ENCODE measurements at regions not wholly inside any gene's neighbourhood (a gene's known extent, or its start where the extent isn't known, plus 50 kb on each side); places are given as distances from the start of the nearest gene placed in this dataset.

DNA sequence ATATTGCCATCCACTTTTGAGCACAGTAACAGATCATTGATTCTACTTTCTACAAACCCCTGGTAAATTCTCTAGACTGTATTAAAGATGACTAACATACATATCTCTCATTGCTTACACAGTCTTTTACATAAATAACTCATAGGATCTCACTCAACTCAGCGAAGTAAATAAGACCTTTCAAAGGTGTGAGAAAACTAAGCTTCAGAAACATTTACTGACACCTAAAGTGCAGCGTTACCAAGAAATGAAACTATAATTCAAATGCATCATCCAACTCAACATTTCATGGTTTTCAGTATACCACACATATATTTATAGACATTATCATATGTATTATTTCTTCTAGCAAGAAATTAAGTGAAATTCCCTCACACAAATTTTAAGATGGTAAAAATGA, 189.8 kb downstream of the METTL4 start:
- Histone ChIP-seq H3K27me3 (ENCODE audit: insufficient read depth, low read length) (no peaks in the 10 kb centered on the region), H3K36me3 (ENCODE audit: insufficient read depth, low read length) (no peaks in the 10 kb centered on the region), H2AFZ (ENCODE audit: low read depth, low read length) (no peak overlapping the region), H3K9me3 (ENCODE audit: low read length) (no peaks in the 10 kb centered on the region), H3K4me3 (ENCODE audit: low read length) (no peak overlapping the region), H3K4me1 (ENCODE audit: insufficient read depth, low read length) (no peaks in the 10 kb centered on the region)

DNA sequence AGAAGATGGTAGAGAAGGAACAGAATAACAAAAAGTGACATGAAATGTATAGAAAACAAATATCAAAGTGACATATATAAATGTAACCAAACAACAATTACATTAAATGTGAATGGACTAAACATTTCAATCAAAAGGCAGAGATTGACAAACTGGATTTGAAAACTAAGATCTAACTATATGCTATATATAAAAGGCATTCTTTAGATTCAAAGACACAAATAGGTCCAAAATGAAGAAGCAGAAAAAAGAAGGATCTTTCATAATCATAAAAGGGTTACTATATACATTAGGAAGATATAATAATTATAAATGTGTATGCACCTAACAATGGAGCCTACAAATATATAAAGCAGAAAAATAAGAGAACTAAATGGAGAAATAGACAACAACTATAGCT, 183.7 kb downstream of the METTL4 start:
- no peaks in the 10 kb centered on the region for H3K27me3 ChIP-seq (ENCODE audit: insufficient read depth, low read length)

DNA sequence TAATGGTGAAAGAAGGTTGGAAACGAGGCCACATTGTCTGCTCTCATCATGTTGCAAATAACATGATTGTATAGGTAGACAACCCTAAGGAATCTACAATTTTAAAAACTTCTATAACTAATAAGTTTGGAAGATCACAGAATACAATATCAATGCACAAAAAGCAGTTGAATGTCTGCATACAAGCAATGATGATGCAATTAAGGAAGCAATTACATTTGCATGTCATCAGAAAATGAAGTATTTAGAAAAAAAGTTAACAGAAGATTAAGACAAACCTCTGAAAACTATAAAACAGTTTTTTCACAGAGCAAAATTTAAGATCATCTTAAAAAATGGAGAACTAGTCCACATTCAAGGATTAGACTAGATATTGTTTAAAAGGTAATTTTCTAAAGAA, 181.1 kb downstream of the METTL4 start:
- Histone ChIP-seq H3K36me3 (ENCODE audit: insufficient read depth, low read length) (no peaks in the 10 kb centered on the region), H3K4me3 (ENCODE audit: low read length) (no peak overlapping the region), H3K4me1 (ENCODE audit: insufficient read depth, low read length) (peaks cover 8% of the 10 kb centered on the region), H3K9me3 (ENCODE audit: low read length) (no peaks in the 10 kb centered on the region), H3K27me3 (ENCODE audit: insufficient read depth, low read length) (no peaks in the 10 kb centered on the region), H2AFZ (ENCODE audit: low read depth, low read length) (no peak overlapping the region)

More for the DNA sequence above, 183.7 kb downstream of the METTL4 start:
- Histone ChIP-seq H3K4me3 (ENCODE audit: low read length) (no peak overlapping the region), H3K4me1 (ENCODE audit: insufficient read depth, low read length) (no peaks in the 10 kb centered on the region), H3K36me3 (ENCODE audit: insufficient read depth, low read length) (no peaks in the 10 kb centered on the region), H3K9me3 (ENCODE audit: low read length) (no peaks in the 10 kb centered on the region), H2AFZ (ENCODE audit: low read depth, low read length) (no peak overlapping the region)

DNA sequence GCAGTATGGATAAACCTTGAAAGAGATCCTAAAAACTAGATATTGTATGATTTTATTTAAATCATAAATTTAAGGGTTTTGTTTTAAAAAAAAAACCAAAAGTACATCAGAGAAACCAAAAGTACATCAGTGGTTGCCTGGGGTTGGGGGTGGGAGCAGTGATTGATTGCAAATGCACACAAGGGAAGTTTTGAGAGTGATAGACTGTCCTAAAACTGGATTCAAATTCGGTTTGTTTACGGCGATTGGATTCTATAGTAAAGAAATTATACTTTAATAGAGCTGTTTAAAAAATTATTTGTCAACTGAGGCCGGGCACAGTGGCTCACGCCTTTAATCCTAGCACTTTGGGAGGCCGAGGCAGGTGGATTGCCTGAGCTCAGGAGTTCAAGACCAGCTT, 179.8 kb downstream of the METTL4 start:
- Histone ChIP-seq H3K9me3 (ENCODE audit: low read length) (no peaks in the 10 kb centered on the region), H3K4me1 (ENCODE audit: insufficient read depth, low read length) (peaks cover 10% of the 10 kb centered on the region), H3K27me3 (ENCODE audit: insufficient read depth, low read length) (no peaks in the 10 kb centered on the region), H2AFZ (ENCODE audit: low read depth, low read length) (no peak overlapping the region), H3K36me3 (ENCODE audit: insufficient read depth, low read length) (no peaks in the 10 kb centered on the region), H3K4me3 (ENCODE audit: low read length) (no peak overlapping the region)

DNA sequence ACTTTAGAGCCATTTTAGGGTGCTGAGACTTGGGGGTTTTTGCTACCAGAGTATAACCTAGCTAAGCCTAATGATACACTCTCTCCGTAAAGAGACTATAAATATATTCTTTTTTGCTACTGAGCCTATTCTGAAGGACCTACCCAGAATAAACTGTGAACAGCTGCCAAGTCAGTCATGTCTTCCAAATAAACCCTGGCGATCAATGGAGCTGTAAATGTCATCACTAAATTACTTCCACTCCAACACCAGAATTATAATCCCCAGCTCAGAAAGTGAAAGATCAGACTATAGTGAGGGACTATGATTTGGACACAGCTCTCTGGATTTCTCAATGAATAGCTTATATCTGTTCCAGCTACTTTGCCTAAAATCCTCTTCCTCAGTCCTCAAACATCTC, 178.9 kb downstream of the METTL4 start:
- Histone ChIP-seq H2AFZ (ENCODE audit: low read depth, low read length) (no peak overlapping the region), H3K4me1 (ENCODE audit: insufficient read depth, low read length) (peaks cover 10% of the 10 kb centered on the region), H3K9me3 (ENCODE audit: low read length) (no peaks in the 10 kb centered on the region), H3K4me3 (ENCODE audit: low read length) (no peak overlapping the region), H3K27me3 (ENCODE audit: insufficient read depth, low read length) (no peaks in the 10 kb centered on the region), H3K36me3 (ENCODE audit: insufficient read depth, low read length) (no peaks in the 10 kb centered on the region)

DNA sequence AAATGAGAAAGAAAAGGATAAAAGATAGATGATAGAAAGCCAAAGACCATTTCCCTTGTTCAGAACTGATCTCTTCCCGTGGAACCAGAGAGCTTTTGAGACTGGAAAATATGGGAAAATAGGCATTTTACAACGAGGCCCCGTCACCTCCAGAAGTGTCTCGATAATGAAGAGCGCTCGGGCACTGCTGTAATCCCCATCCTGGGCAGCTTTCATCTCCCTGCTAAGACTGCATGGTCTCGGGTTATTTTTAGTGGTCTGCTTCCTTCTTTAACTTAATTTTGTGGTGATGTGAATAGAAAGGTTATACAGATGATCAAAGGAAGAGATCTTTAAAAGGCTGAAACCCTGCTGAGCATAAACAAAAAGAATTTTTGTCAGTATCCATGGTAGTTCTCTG, 176.6 kb downstream of the METTL4 start:
- peaks cover 10% of the 10 kb centered on the region for H3K4me1 ChIP-seq (ENCODE audit: insufficient read depth, low read length)

DNA sequence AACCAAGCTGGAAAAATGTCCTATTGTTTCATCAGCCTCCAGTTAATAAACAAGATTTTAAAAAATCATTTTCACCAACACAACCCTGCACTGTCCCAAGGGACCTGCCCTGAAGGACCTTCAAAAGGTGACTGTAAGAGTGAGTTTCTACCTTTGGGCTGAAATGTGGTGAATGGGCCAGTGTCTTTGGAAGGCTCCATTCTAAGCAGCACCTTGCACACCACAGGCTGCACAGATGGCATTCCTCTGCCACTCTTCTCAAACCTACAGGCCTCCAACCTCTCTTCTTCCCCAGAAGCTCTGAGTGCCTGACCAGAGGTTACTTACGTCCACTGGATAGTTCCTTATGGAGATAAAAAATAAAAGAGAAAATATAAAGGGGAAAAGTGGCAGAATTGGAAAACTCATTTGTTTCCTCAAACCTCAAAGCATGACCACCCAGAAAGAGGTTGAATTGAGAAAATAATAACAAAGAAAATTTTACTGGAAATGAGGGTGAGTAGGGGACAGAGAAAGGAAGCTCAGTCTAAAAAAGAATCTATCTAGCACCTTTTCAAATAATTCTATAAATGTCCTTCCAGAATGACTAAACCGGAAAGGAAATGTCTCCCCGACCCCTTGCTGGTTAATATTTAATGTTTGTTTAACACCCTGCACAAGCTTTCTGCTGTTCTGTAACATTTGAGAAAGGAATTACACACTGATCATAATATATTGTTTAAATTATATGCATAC, 175.7 kb downstream of the METTL4 start:
- no peaks in the 10 kb centered on the region for H3K36me3 ChIP-seq (ENCODE audit: insufficient read depth, low read length)
- H2AFZ ChIP-seq (ENCODE audit: low read depth, low read length), result peak overlapping the region; percentile 1
- no peaks in the 10 kb centered on the region for H3K9me3 ChIP-seq (ENCODE audit: low read length)
- no peak overlapping the region for H3K4me3 ChIP-seq (ENCODE audit: low read length)
- no peaks in the 10 kb centered on the region for H3K27me3 ChIP-seq (ENCODE audit: insufficient read depth, low read length)
- H3K4me1 ChIP-seq (ENCODE audit: insufficient read depth, low read length), result peaks cover 10% of the 10 kb centered on the region

More for the DNA sequence above, 176.6 kb downstream of the METTL4 start:
- Histone ChIP-seq H3K4me3 (ENCODE audit: low read length) (no peak overlapping the region), H2AFZ (ENCODE audit: low read depth, low read length) (peak overlapping the region; percentile 1), H3K27me3 (ENCODE audit: insufficient read depth, low read length) (no peaks in the 10 kb centered on the region), H3K36me3 (ENCODE audit: insufficient read depth, low read length) (no peaks in the 10 kb centered on the region), H3K9me3 (ENCODE audit: low read length) (no peaks in the 10 kb centered on the region)

DNA sequence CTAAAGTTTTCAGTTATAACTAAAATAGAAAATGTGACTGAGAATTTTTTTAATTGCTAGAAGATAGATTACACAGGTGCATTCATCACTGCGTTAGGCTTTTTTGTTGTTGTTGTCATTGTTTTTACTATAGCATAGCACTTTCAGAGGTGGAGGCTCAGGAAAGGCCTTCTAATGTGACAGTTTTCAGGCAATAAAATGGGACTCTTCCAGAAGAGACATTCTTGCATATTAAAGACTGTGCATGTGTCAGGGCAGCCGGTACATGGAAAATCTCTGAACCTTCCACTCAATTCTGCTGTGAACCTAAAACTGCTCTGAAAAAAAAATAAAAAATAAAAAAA, 175.2 kb downstream of the METTL4 start:
- Histone ChIP-seq H3K27me3 (ENCODE audit: insufficient read depth, low read length) (no peaks in the 10 kb centered on the region), H3K4me1 (ENCODE audit: insufficient read depth, low read length) (peaks cover 10% of the 10 kb centered on the region), H3K36me3 (ENCODE audit: insufficient read depth, low read length) (no peaks in the 10 kb centered on the region), H2AFZ (ENCODE audit: low read depth, low read length) (no peak overlapping the region), H3K9me3 (ENCODE audit: low read length) (no peaks in the 10 kb centered on the region), H3K4me3 (ENCODE audit: low read length) (no peak overlapping the region)

DNA sequence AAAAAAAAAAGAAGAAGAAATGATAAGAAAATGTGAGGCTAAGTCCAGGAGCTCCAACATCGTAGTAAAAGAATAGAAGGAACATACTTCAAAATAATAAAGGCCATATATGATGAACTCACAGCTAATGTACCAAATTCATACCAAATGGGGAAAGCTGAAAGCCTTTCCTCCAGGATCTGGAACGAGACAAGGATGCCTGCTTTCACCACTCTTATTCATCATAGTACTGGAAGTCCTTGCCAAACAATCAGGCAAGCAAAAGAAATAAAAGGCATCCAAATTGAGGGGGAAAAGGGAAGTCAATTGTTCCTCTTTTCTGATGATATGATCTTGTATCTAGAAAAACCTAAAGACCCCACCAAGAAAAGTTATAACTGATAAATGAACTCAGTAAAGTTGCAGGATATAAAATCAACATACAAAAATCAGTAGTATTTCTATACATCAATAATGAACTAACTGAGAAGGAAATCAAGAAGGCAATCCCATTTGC, 170.6 kb downstream of the METTL4 start:
- Histone ChIP-seq H3K4me1 (ENCODE audit: insufficient read depth, low read length) (no peaks in the 10 kb centered on the region), H3K27me3 (ENCODE audit: insufficient read depth, low read length) (no peaks in the 10 kb centered on the region), H3K36me3 (ENCODE audit: insufficient read depth, low read length) (no peaks in the 10 kb centered on the region), H2AFZ (ENCODE audit: low read depth, low read length) (no peak overlapping the region), H3K4me3 (ENCODE audit: low read length) (no peak overlapping the region), H3K9me3 (ENCODE audit: low read length) (no peaks in the 10 kb centered on the region)

DNA sequence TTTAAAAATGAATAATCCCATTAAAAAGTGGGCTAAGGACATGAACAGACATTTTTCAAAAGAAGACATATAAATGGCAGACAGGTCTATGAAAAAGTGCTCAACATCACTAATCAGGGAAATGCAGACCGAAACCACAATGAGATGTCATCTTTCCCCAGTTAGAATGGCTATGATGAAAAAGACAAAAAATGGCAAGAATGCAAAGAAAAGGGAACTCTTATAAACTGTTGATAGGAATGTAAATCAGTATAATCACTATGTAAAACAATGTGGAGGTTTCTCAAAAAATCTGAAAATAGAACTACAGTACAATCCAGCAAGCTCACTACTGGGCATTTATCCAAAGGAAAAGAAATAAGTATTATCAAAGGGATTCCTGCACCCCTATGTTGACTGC, 169.2 kb downstream of the METTL4 start:
- H3K36me3 ChIP-seq (ENCODE audit: insufficient read depth, low read length), result no peaks in the 10 kb centered on the region
- no peak overlapping the region for H2AFZ ChIP-seq (ENCODE audit: low read depth, low read length)
- H3K9me3 ChIP-seq (ENCODE audit: low read length), result no peaks in the 10 kb centered on the region
- H3K4me3 ChIP-seq (ENCODE audit: low read length), result no peak overlapping the region
- no peaks in the 10 kb centered on the region for H3K27me3 ChIP-seq (ENCODE audit: insufficient read depth, low read length)
- no peaks in the 10 kb centered on the region for H3K4me1 ChIP-seq (ENCODE audit: insufficient read depth, low read length)

DNA sequence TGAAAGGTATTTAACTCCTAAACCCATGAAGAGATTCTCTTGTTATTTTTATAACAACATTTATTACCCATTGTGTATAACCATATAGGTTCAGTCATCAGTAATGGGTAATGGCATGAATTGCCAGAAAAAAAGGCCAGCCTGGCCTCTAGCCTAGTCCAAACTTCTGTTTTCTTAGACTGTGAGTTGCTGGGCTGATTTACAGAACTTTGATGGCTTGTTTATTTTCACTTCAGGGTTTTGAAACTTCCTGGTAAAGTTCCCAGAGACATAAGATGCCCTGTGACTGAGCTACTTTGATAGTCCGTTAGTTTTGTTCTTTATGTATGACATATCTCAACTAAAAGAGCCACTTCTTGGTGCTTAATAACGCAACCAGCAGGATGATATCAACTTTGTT, 164.8 kb downstream of the METTL4 start:
- H2AFZ ChIP-seq (ENCODE audit: low read depth, low read length), result no peak overlapping the region
- no peaks in the 10 kb centered on the region for H3K36me3 ChIP-seq (ENCODE audit: insufficient read depth, low read length)
- no peaks in the 10 kb centered on the region for H3K27me3 ChIP-seq (ENCODE audit: insufficient read depth, low read length)
- H3K4me3 ChIP-seq (ENCODE audit: low read length), result no peak overlapping the region
- H3K4me1 ChIP-seq (ENCODE audit: insufficient read depth, low read length), result no peaks in the 10 kb centered on the region
- no peaks in the 10 kb centered on the region for H3K9me3 ChIP-seq (ENCODE audit: low read length)

DNA sequence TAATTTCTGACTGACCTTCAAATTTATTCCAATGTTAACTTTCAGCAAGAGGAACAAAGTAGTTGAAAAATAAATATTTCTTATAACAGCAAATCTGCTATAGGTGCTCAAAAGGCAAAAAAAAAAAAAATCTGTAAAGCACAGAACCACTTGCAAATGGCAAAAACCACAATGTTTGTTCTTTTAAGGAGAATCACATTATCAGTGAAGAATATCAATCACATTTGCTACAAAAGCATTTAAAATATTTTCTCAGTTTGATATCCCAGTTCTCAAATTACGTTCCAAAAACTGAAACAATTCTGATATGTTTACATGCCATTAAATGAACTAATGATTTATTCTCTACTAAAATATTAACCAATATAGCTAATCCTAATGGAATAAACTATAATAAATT, 163.3 kb downstream of the METTL4 start:
- H3K36me3 ChIP-seq (ENCODE audit: insufficient read depth, low read length), result no peaks in the 10 kb centered on the region
- no peaks in the 10 kb centered on the region for H3K4me1 ChIP-seq (ENCODE audit: insufficient read depth, low read length)

DNA sequence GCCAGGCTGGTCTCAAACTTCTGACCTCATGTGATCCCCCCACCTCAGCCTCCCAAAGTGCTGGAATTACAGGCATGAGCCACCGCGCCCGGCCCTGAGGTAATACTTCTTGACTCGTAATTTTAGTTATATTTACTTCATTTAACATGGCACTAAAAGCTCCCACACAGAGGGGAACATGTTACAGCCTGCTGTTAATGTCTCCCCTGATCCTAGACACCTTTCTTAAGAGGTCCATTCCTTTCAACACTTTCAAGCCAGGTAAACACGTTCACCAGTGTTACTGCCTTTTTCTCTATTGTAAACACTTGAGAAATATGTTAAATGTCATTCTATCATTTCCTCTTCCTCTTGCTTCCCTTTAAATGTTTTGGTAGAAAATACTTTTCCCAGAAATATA, 161.4 kb downstream of the METTL4 start:
- no peaks in the 10 kb centered on the region for H3K4me1 ChIP-seq (ENCODE audit: insufficient read depth, low read length)
- no peaks in the 10 kb centered on the region for H3K36me3 ChIP-seq (ENCODE audit: insufficient read depth, low read length)
- no peaks in the 10 kb centered on the region for H3K27me3 ChIP-seq (ENCODE audit: insufficient read depth, low read length)
- no peaks in the 10 kb centered on the region for H3K9me3 ChIP-seq (ENCODE audit: low read length)
- H2AFZ ChIP-seq (ENCODE audit: low read depth, low read length), result no peak overlapping the region
- H3K4me3 ChIP-seq (ENCODE audit: low read length), result no peak overlapping the region

More for the DNA sequence above, 163.3 kb downstream of the METTL4 start:
- H3K27me3 ChIP-seq (ENCODE audit: insufficient read depth, low read length), result no peaks in the 10 kb centered on the region
- no peak overlapping the region for H2AFZ ChIP-seq (ENCODE audit: low read depth, low read length)
- no peaks in the 10 kb centered on the region for H3K9me3 ChIP-seq (ENCODE audit: low read length)
- no peak overlapping the region for H3K4me3 ChIP-seq (ENCODE audit: low read length)

DNA sequence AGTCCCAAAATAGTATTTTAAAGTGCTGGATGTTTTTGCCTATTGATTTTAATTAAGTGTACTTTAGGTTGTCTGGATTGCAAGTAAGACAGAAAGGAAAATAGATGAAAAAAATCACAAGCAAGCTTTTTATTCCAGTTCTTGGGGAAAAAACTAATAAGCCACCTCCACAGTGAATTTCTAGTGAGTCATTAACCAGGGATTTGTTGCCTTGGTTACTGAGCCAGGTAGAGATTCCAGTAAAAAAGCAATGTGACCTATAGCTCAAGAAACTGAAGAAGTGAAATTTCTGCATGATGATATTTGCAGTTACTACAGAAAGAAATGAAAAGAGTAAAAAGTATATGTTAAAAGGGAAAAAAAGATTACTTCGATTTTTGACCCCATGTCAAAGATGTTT, 160.6 kb downstream of the METTL4 start:
- no peak overlapping the region for H3K4me3 ChIP-seq (ENCODE audit: low read length)
- no peaks in the 10 kb centered on the region for H3K4me1 ChIP-seq (ENCODE audit: insufficient read depth, low read length)

More for the DNA sequence above, 160.6 kb downstream of the METTL4 start:
- no peaks in the 10 kb centered on the region for H3K27me3 ChIP-seq (ENCODE audit: insufficient read depth, low read length)
- H2AFZ ChIP-seq (ENCODE audit: low read depth, low read length), result no peak overlapping the region
- no peaks in the 10 kb centered on the region for H3K9me3 ChIP-seq (ENCODE audit: low read length)
- H3K36me3 ChIP-seq (ENCODE audit: insufficient read depth, low read length), result no peaks in the 10 kb centered on the region
